Kidney epithelial cell (primary cell): ENCODE measurements at regions not wholly inside any gene's neighbourhood (a gene's known extent, or its start where the extent isn't known, plus 50 kb on each side); places are given as distances from the start of the nearest gene placed in this dataset.

ENCODE experiments used
- DNase-seq: peaks from one replicate; pipeline ENCODE4 v3.0.0-alpha.2; 2010; ENCODE audit warnings: low read depth
- H3K27me3 ChIP-seq: 2 replicates; pipeline ENCODE4 v1.6.0; 2011; ENCODE audit warnings: low read length; ENCODE audit not compliant: control insufficient read depth, insufficient read depth
- H3K36me3 ChIP-seq: 2 replicates; pipeline ENCODE4 v1.5.1; 2011; ENCODE audit warnings: low read length; ENCODE audit not compliant: control insufficient read depth, insufficient read depth
- H3K4me3 ChIP-seq: 2 replicates; pipeline ENCODE4 v1.5.1; 2011; ENCODE audit warnings: low read depth, mild to moderate bottlenecking, control low read depth, low read length
- CTCF ChIP-seq: IDR thresholded peaks from 2 replicates; pipeline ENCODE4 v1.5.1; 2011; ENCODE audit warnings: mild to moderate bottlenecking, moderate library complexity, low read length, control low read depth, inconsistent platforms; ENCODE audit not compliant: insufficient read depth, poor library complexity, severe bottlenecking

GRCh38 chr3:64457811-64458210, 230.0 kb downstream of the ADAMTS9 start:
- Histone ChIP-seq H3K4me3 (no peak overlapping the region), H3K36me3 (no peaks in the 10 kb centered on the region), H3K27me3 (no peaks in the 10 kb centered on the region)
- no peak for TF ChIP-seq CTCF
- DNase-seq, result no peak

- TF ChIP-seq CTCF, result no peak
- Histone ChIP-seq H3K27me3 (no peaks in the 10 kb centered on the region), H3K36me3 (no peaks in the 10 kb centered on the region), H3K4me3 (no peak overlapping the region)
- no peak for DNase-seq
Measured at GRCh38 chr3:64456674-64457073, 231.1 kb downstream of the ADAMTS9 start.

- H3K36me3 ChIP-seq, result no peaks in the 10 kb centered on the region
- no peak for TF ChIP-seq CTCF
- no peaks in the 10 kb centered on the region for H3K27me3 ChIP-seq
- DNase-seq, result no peak
- H3K4me3 ChIP-seq, result no peak overlapping the region
Measured at GRCh38 chr3:64455351-64455750, 230.1 kb upstream of the PRICKLE2 start.

- DNase-seq, result no peak
- Histone ChIP-seq H3K27me3 (no peaks in the 10 kb centered on the region), H3K36me3 (no peaks in the 10 kb centered on the region), H3K4me3 (no peak overlapping the region)
- TF ChIP-seq CTCF, result no peak
Measured at GRCh38 chr3:64454768-64455167, 229.5 kb upstream of the PRICKLE2 start.

- no peaks in the 10 kb centered on the region for H3K27me3 ChIP-seq
- no peak for TF ChIP-seq CTCF
- DNase-seq, result no peak
- no peaks in the 10 kb centered on the region for H3K36me3 ChIP-seq
- H3K4me3 ChIP-seq, result no peak overlapping the region
Measured at GRCh38 chr3:64454179-64454578, 228.9 kb upstream of the PRICKLE2 start.

GRCh38 chr3:64451283-64452012, 226.2 kb upstream of the PRICKLE2 start:
- no peak for TF ChIP-seq CTCF
- no peak for DNase-seq

More at GRCh38 chr3:64451283-64452012, 226.2 kb upstream of the PRICKLE2 start:
- H3K4me3 ChIP-seq, result no peak overlapping the region
- no peaks in the 10 kb centered on the region for H3K27me3 ChIP-seq
- H3K36me3 ChIP-seq, result no peaks in the 10 kb centered on the region
